GM12878 (cell line): ENCODE measurements at regions not wholly inside any gene's neighbourhood (a gene's known extent, or its start where the extent isn't known, plus 50 kb on each side); places are given as distances from the start of the nearest gene placed in this dataset.

Experiments used
- ATAC-seq: fragments of 200-7000 bp; cut with Tn5 transposase; 3 replicates; pipeline ENCODE4 v1.9.1; 2020; ENCODE audit warnings: mild to moderate bottlenecking, moderate library complexity
- BruUV-seq: library from RNA; stranded (reverse); fragments of 400-500 nt; replicated peaks from 2 replicates; lab custom pipeline; 2021; lab: Mats Ljungman, UMichigan
- CTCF ChIA-PET: fragments of 300-600 bp; sonication (Branson Sonifier 250); formaldehyde crosslinking; extraction: SDS; loops from one replicate; lab custom pipeline; 2021; ENCODE audit warnings: inconsistent platforms; lab: Yijun Ruan, JAX
- POLR2A ChIA-PET: fragments of 350-600 bp; formaldehyde crosslinking; extraction: SDS; loops from one replicate; lab custom pipeline; 2021; ENCODE audit warnings: inconsistent platforms; lab: Charles Lee
- RAD21 ChIA-PET: fragments of 300-600 bp; sonication (Branson Sonifier 250); formaldehyde crosslinking; loops from one replicate; lab custom pipeline; 2023; ENCODE audit warnings: antibody characterized with exemption; ENCODE audit not compliant: unreplicated experiment; lab: Charles Lee
- SMC1A ChIA-PET: fragments of 300-600 bp; sonication (Branson Sonifier 250); formaldehyde crosslinking; loops from one replicate; lab custom pipeline; 2023; ENCODE audit not compliant: unreplicated experiment, uncharacterized antibody; lab: Charles Lee
- DNase-seq: peaks from one replicate; pipeline ENCODE4 v3.0.0-alpha.2; 2011; ENCODE audit warnings: low read depth, low spot score
- FAIRE-seq: peaks from 3 replicates; lab custom pipeline; 2011; peaks lifted over from hg19 to GRCh38; lab: Jason Lieb, UNC
- H2AFZ ChIP-seq: 2 replicates; pipeline ENCODE4 v1.6.0; 2011; ENCODE audit warnings: low read depth, low read length, control low read depth; ENCODE audit not compliant: control insufficient read depth
- H3K27ac ChIP-seq: 2 replicates; pipeline ENCODE4 v1.5.1; 2011; ENCODE audit warnings: control low read depth; ENCODE audit not compliant: control insufficient read depth, insufficient read depth
- H3K27me3 ChIP-seq, 2 experiments: replicated peaks in 1 of 2; 2 replicates each; pipeline versions ENCODE4 v1.6.0 to v1.6.1; 2011; ENCODE audit warnings: low read length in 1 of 2; ENCODE audit not compliant: control insufficient read depth in 2 of 2, insufficient read depth in 2 of 2
- H3K36me3 ChIP-seq, 2 experiments: 2 replicates each; pipeline ENCODE4 v1.5.1; 2011; ENCODE audit warnings: low read length in 1 of 2; ENCODE audit not compliant: control insufficient read depth in 2 of 2, insufficient read depth in 2 of 2
- H3K4me1 ChIP-seq: 2 replicates; pipeline ENCODE4 v1.6.1; 2011; ENCODE audit warnings: mild to moderate bottlenecking, low read length, moderate library complexity, mixed read lengths; ENCODE audit not compliant: control insufficient read depth, insufficient read depth
- H3K4me2 ChIP-seq: 2 replicates; pipeline ENCODE4 v1.6.0; 2011; ENCODE audit warnings: control low read depth; ENCODE audit not compliant: control insufficient read depth, insufficient read depth
- H3K4me3 ChIP-seq: fragments of 200-600 bp; sonication (generic); 2 replicates; pipeline ENCODE4 v1.5.1; 2016
- H3K79me2 ChIP-seq: 2 replicates; pipeline ENCODE4 v1.6.0; 2011; ENCODE audit warnings: low read length; ENCODE audit not compliant: control insufficient read depth, insufficient read depth
- H3K9ac ChIP-seq: 2 replicates; pipeline ENCODE4 v1.8.0; 2011; ENCODE audit warnings: low read length, control low read depth, mixed read lengths; ENCODE audit not compliant: control insufficient read depth, insufficient read depth
- H3K9me3 ChIP-seq: replicated peaks from 3 replicates; pipeline ENCODE4 v1.5.1; 2011; ENCODE audit warnings: mild to moderate bottlenecking, low read length; ENCODE audit not compliant: control insufficient read depth, insufficient read depth
- H4K20me1 ChIP-seq: 2 replicates; pipeline ENCODE4 v1.6.0; 2011; ENCODE audit not compliant: control insufficient read depth, insufficient read depth
- CEBPZ ChIP-seq: fragments of 150-350 bp; IDR thresholded peaks from 2 replicates; pipeline ENCODE4 v1.6.1; 2016; ENCODE audit warnings: low read depth, low read length
- CREM ChIP-seq: IDR thresholded peaks from 2 replicates; pipeline ENCODE4 v1.6.1; 2014; ENCODE audit warnings: antibody characterized with exemption, low read depth
- DPF2 ChIP-seq: fragments of 450-650 bp; IDR thresholded peaks from 2 replicates; pipeline ENCODE4 v1.6.1; 2017; ENCODE audit warnings: mild to moderate bottlenecking
- E4F1 ChIP-seq: fragments of 450-650 bp; IDR thresholded peaks from 2 replicates; pipeline ENCODE4 v1.6.1; 2018; ENCODE audit warnings: borderline replicate concordance, mild to moderate bottlenecking; ENCODE audit not compliant: partially characterized antibody
- FOS ChIP-seq: IDR thresholded peaks from 3 replicates; pipeline ENCODE4 v1.6.1; 2011; ENCODE audit warnings: borderline replicate concordance; ENCODE audit not compliant: insufficient read length; ENCODE audit errors: extremely low read depth
- HDAC6 ChIP-seq: fragments of 200-600 bp; sonication (generic); IDR thresholded peaks from one replicate; pipeline ENCODE4 v1.8.0; 2017; ENCODE audit warnings: antibody characterized with exemption; ENCODE audit not compliant: unreplicated experiment
- KAT2A ChIP-seq: conservative IDR thresholded peaks from 2 replicates; pipeline ENCODE4 v1.6.1; 2011; ENCODE audit warnings: low read depth, low read length; ENCODE audit not compliant: control insufficient read depth
- KDM1A ChIP-seq: fragments of 200-600 bp; sonication (generic); IDR thresholded peaks from 2 replicates; pipeline ENCODE4 v1.6.1; 2016; ENCODE audit warnings: borderline replicate concordance
- MLLT1 ChIP-seq: fragments of 450-650 bp; IDR thresholded peaks from 2 replicates; pipeline ENCODE4 v1.6.1; 2016; ENCODE audit warnings: mild to moderate bottlenecking
- NFYA ChIP-seq: IDR thresholded peaks from 2 replicates; pipeline ENCODE4 v1.6.1; 2011; ENCODE audit warnings: low read depth, mild to moderate bottlenecking, low read length, improper control_type of control experiment, borderline replicate concordance
- RAD51 ChIP-seq: fragments of 450-650 bp; IDR thresholded peaks from 2 replicates; pipeline ENCODE4 v1.6.1; 2016; ENCODE audit warnings: moderate library complexity, mild to moderate bottlenecking, inconsistent platforms
- ZBTB33 ChIP-seq: fragments of 450-650 bp; IDR thresholded peaks from 2 replicates; pipeline ENCODE4 v1.6.1; 2017; ENCODE audit warnings: mild to moderate bottlenecking
- WGBS: methylation state at CpG from one replicate; pipeline ENCODE4 v1.1.6; 2016; ENCODE audit warnings: low lambda C conversion rate; ENCODE audit not compliant: insufficient replicate concordance, insufficient coverage; ENCODE audit errors: missing lambda C conversion rate; 5-methylcytosine and 5-hydroxymethylcytosine counted together
- in situ Hi-C: fragments of 300-500 bp; cut with MboI; formaldehyde crosslinking; loops from 9 replicates; pipeline ENCODE4 v1.14.3; 2018; ENCODE audit warnings: mixed read lengths
- intact Hi-C: fragments of 100-400 bp; cut with micrococcal nuclease; formaldehyde crosslinking; loops from one replicate; pipeline ENCODE4 v1.14.2; 2022; ENCODE audit not compliant: unreplicated experiment

- RAD21 ChIA-PET = no interaction called here
- no peak for ATAC-seq
- DNase-seq = no peak
- Histone ChIP-seq H3K79me2 (no peaks in the 10 kb centered on the region), H3K27ac (no peak overlapping the region), H3K4me3 (no peak overlapping the region), H3K9me3 (peaks cover 2% of the 10 kb centered on the region; the same call in 1 of the 3 replicates), H3K36me3 (no peaks in the 10 kb centered on the region), H4K20me1 (no peaks in the 10 kb centered on the region), H3K4me2 (no peak overlapping the region), H3K9ac (no peak overlapping the region), H2AFZ (no peak overlapping the region; the same call in none of the 2 replicates), H3K27me3 (no peaks in the 10 kb centered on the region; a peak in 1 of 4 replicates), H3K4me1 (no peaks in the 10 kb centered on the region)
- SMC1A ChIA-PET = interaction anchor here (0.5 to 1.4 kb wide), 2 partner anchors 139 to 283 kb away, joined by 3 to 4 read pairs; no protein-coding TSS in a partner anchor
- no peak for FAIRE-seq
- intact Hi-C loops = no loop called here
- 20% methylated on average over 21 of the region's 21 CpGs for WGBS
- CTCF ChIA-PET = no interaction called here
- BruUV-seq = no TSS peak
- POLR2A ChIA-PET = no interaction called here
- in situ Hi-C loops = no loop called here
- TF ChIP-seq KAT2A (no peak), DPF2 (no peak), RAD51 (no peak), HDAC6 (no peak), E4F1 (no peak), ZBTB33 (no peak), CEBPZ (no peak), KDM1A (no peak), MLLT1 (no peak), CREM (no peak), FOS (no peak), NFYA (no peak)
These were observed 93.7 kb upstream of the ZNF516 start for GRCh38 chr18:76588601-76589226.
